GM18502 (cell line): ENCODE measurements at regions not wholly inside any gene's neighbourhood (a gene's known extent, or its start where the extent isn't known, plus 50 kb on each side); places are given as distances from the start of the nearest gene placed in this dataset.

Experiments used
- ATAC-seq: cut with Tn5 transposase; IDR thresholded peaks from one replicate; pipeline ENCODE4 v1.9.1; 2021; ENCODE audit warnings: mild to moderate bottlenecking; ENCODE audit not compliant: unreplicated experiment, poor library complexity

GRCh38 chr4:134422776-134423175, 221.2 kb upstream of the PABPC4L start:
- ATAC-seq, result no peak

GRCh38 chr4:134421734-134422133, 220.1 kb upstream of the PABPC4L start:
- ATAC-seq, result no peak

GRCh38 chr4:134408897-134409296, 207.3 kb upstream of the PABPC4L start:
- ATAC-seq, result no peak

GRCh38 chr4:134401798-134402197, 200.2 kb upstream of the PABPC4L start:
- ATAC-seq, result no peak

DNA sequence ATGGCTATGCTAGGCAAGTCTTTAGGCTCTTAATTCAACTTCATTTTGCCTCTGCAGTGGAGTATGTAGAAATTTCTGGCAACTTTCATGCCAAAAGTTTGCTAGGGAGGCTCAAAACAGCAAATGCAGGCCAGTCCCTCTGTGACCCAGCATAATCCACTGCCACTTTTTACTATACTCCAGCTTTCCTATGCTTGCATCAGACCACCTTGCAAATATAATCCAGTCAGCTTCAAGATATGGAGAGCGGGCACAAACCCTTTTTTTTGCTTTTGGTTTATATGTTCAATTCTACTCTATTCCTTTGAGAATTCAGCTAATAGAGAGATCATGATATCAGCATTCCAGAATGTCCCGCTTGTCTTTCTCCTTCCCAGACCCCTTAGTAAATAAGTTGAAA, 192.0 kb upstream of the PABPC4L start:
- no peak for ATAC-seq

GRCh38 chr4:134390319-134390718, 188.7 kb upstream of the PABPC4L start:
- no peak for ATAC-seq

DNA sequence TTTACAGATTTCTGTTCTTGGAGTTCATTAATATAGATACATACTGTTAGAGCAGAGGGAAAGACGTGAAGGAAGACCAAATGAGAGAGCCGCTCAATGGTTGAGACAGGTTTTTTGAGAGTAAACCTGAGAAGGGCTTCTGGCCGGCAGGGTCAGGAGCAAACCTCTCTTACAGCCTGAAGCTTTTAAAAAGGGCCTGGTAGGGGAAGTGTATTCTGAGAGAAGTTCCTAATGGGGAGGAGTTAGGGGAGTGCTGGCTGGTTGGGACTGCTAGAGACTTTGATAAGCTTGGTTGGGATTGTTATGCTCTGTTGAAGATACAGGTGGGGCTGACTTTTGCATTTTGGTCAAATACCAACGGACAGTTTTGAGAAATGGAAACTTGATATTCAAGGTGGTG, 186.8 kb upstream of the PABPC4L start:
- ATAC-seq, result no peak

- ATAC-seq, result no peak
These were observed 181.1 kb upstream of the PABPC4L start for GRCh38 chr4:134382478-134383227.

GRCh38 chr4:134375775-134376174, 174.2 kb upstream of the PABPC4L start:
- ATAC-seq, result no peak

DNA sequence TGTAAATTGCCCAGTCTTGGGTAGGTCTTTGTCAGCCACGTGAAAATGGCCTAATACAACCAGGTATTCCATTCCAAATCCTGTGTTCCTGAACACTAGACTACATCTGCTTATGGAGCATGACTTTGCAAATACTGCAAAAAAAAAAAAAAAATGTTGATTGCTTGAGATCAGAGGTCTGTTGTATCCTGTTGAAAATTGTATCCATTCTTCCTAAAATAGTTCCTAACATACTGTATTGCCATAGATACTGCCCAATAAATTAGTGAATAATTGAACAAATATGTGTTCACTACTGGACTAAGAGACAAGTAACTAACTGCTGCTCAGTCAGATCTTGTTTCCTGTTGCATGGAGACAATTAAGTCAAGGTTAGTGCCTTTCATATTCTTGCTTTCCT, 164.3 kb upstream of the PABPC4L start:
- no peak for ATAC-seq

DNA sequence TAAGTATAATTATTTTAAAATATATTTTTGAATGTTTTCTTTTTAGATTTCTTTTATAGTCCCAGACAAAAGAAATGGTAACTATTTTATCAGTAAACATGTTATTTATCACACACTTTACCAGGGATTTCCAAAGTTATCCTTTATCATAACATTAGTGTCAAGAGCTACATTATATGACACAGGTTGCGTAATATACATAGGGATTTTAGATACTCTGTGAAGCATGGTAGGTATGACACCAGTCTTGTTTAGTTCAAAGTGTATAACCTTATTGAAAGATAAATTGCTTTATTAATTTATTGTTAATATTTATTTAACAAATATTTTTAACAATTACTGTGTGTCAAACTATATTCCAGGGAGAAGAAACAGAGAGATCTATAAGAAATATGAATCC, 163.3 kb upstream of the PABPC4L start:
- no peak for ATAC-seq

GRCh38 chr4:134345244-134345643, 143.7 kb upstream of the PABPC4L start:
- ATAC-seq, result no peak

DNA sequence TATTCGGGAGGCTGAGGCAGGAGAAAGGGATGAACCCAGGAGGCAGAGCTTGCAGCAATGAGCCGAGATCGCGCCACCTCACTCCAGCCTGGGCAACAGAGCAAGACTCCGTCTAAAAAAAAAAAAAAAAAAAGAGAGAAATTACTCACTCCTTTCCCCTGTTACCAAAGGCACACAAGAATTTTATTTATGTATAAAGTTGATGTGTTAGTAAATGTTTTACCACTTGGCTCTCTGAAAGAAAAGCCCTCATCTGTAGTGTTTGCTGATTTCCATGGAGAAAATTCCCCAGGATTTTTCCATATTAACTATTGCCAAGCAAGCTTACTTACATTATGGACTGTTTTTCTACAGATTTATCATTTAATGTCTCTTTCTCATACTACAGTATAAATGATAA, 142.1 kb upstream of the PABPC4L start:
- no peak for ATAC-seq

DNA sequence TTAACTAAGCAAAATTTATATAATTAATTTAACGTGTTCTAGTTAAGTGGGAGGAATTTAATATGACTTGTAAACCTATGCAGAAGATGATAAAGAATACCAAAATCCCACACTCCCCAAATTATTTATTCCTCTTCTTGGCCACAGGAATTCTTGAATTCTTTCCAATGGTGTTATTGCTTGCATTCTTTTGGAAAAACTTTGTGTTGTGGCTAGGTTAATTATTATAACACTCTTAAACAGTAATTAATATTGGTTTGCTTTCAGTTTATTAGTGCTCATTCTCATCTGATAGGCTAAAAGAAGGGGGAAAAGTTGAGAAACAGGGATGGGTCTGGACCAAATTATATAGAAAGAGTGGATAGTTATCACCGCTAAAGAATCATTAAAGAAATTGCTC, 141.5 kb upstream of the PABPC4L start:
- no peak for ATAC-seq

- no peak for ATAC-seq
These were observed 136.0 kb upstream of the PABPC4L start for GRCh38 chr4:134337574-134337973.

DNA sequence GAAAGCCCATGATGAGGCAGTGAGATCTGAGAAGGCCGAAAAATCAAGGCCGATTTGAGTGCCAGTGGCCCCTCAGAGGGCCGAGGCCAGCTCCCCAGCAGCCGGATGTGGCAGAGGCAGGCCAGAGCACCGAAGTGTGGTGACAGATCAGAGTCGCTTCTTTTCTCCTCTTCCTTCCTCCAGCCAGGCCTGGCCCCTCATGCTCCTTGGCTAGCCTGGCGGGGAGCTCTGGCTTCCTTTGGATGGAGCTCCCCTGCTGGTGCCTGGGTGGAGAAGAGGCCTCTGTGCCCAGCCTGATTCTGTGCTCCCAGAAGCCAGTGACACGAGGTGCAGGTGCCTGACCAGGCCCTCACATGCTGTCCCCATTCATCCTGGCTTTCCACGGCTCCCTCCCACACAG, 127.2 kb upstream of the PABPC4L start:
- ATAC-seq, result no peak

GRCh38 chr4:134327274-134328122, 125.9 kb upstream of the PABPC4L start:
- ATAC-seq, result no peak

GRCh38 chr4:134326866-134327265, 125.3 kb upstream of the PABPC4L start:
- no peak for ATAC-seq

GRCh38 chr4:134324179-134324578, 122.6 kb upstream of the PABPC4L start:
- no peak for ATAC-seq

GRCh38 chr4:134320048-134320447, 118.5 kb upstream of the PABPC4L start:
- ATAC-seq, result no peak

GRCh38 chr4:134313591-134313990, 112.0 kb upstream of the PABPC4L start:
- ATAC-seq, result no peak

DNA sequence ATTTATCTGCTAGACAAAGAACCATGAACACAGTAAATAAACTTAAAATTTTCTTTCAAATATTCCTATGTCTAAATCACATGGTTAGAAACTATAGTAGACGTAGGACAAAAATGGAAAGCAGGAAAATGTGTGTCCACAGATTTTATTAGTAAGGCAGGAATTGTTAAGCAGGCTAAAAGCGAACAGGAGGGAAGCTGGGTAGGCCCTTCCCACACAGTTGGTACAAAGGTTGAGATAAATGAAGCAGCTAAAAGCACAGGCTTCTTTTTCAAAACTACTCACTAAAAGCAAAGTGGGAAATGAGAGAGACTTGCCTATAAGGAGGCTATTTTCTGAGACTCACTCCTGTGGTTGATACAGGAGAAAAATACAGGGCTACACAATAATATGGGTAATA, 108.1 kb upstream of the PABPC4L start:
- no peak for ATAC-seq
